GM21786 (cell line): ENCODE measurements at regions not wholly inside any gene's neighbourhood (a gene's known extent, or its start where the extent isn't known, plus 50 kb on each side); places are given as distances from the start of the nearest gene placed in this dataset.

ENCODE experiments used
- ATAC-seq: cut with Tn5 transposase; IDR thresholded peaks from one replicate; pipeline ENCODE4 v1.9.1; 2021; ENCODE audit not compliant: unreplicated experiment

- no peak for ATAC-seq
Measured at GRCh38 chr5:58074717-58075116, 385.2 kb downstream of the PLK2 start.

- ATAC-seq = no peak
Measured at GRCh38 chr5:58074222-58074621, 385.7 kb downstream of the PLK2 start.

- no peak for ATAC-seq
Measured at GRCh38 chr5:58073243-58073642, 386.6 kb downstream of the PLK2 start.

- no peak for ATAC-seq
Measured at GRCh38 chr5:58072300-58072965, 387.5 kb downstream of the PLK2 start.

- ATAC-seq = no peak
Measured at GRCh38 chr5:58071566-58071965, 388.3 kb downstream of the PLK2 start.

GRCh38 chr5:58069846-58070245, 390.0 kb downstream of the PLK2 start:
- no peak for ATAC-seq

- ATAC-seq = no peak
Measured at GRCh38 chr5:58069016-58069705, 390.7 kb downstream of the PLK2 start.

- no peak for ATAC-seq
Measured at GRCh38 chr5:58066557-58066956, 393.3 kb downstream of the PLK2 start.

GRCh38 chr5:58066076-58066475, 393.8 kb downstream of the PLK2 start:
- ATAC-seq = no peak

GRCh38 chr5:58064801-58065200, 395.1 kb downstream of the PLK2 start:
- ATAC-seq = no peak

- no peak for ATAC-seq
Measured at GRCh38 chr5:58060996-58061395, 398.9 kb downstream of the PLK2 start.

- no peak for ATAC-seq
Measured at GRCh38 chr5:58057324-58057723, 402.6 kb downstream of the PLK2 start.

GRCh38 chr5:58056546-58056945, 403.3 kb downstream of the PLK2 start:
- no peak for ATAC-seq

- ATAC-seq = no peak
Measured at GRCh38 chr5:58054018-58054417, 405.9 kb downstream of the PLK2 start.

- ATAC-seq = no peak
Measured at GRCh38 chr5:58048954-58049353, 410.9 kb downstream of the PLK2 start.

GRCh38 chr5:58048185-58048925, 411.5 kb downstream of the PLK2 start:
- ATAC-seq = no peak

GRCh38 chr5:58046371-58046770, 413.5 kb downstream of the PLK2 start:
- ATAC-seq = no peak

- no peak for ATAC-seq
Measured at GRCh38 chr5:58044166-58044565, 415.7 kb downstream of the PLK2 start.

- ATAC-seq = no peak
Measured at GRCh38 chr5:58043032-58043945, 416.6 kb downstream of the PLK2 start.

GRCh38 chr5:58041884-58042283, 418.0 kb downstream of the PLK2 start:
- ATAC-seq = no peak

- ATAC-seq = no peak
Measured at GRCh38 chr5:58040846-58041245, 419.0 kb downstream of the PLK2 start.
